Kidney epithelial cell (primary cell): ENCODE measurements at regions not wholly inside any gene's neighbourhood (a gene's known extent, or its start where the extent isn't known, plus 50 kb on each side); places are given as distances from the start of the nearest gene placed in this dataset.

Experiments used
- DNase-seq: peaks from one replicate; pipeline ENCODE4 v3.0.0-alpha.2; 2010; ENCODE audit warnings: low read depth
- H3K27me3 ChIP-seq: 2 replicates; pipeline ENCODE4 v1.6.0; 2011; ENCODE audit warnings: low read length; ENCODE audit not compliant: control insufficient read depth, insufficient read depth
- H3K36me3 ChIP-seq: 2 replicates; pipeline ENCODE4 v1.5.1; 2011; ENCODE audit warnings: low read length; ENCODE audit not compliant: control insufficient read depth, insufficient read depth
- H3K4me3 ChIP-seq: 2 replicates; pipeline ENCODE4 v1.5.1; 2011; ENCODE audit warnings: low read depth, mild to moderate bottlenecking, control low read depth, low read length
- CTCF ChIP-seq: IDR thresholded peaks from 2 replicates; pipeline ENCODE4 v1.5.1; 2011; ENCODE audit warnings: mild to moderate bottlenecking, moderate library complexity, low read length, control low read depth, inconsistent platforms; ENCODE audit not compliant: insufficient read depth, poor library complexity, severe bottlenecking

GRCh38 chr12:34401659-34402227 is 379.4 kb downstream of the ALG10 start:
- no peaks in the 10 kb centered on the region for H3K36me3 ChIP-seq
- TF ChIP-seq CTCF = no peak
- H3K27me3 ChIP-seq = no peaks in the 10 kb centered on the region
- H3K4me3 ChIP-seq = no peak overlapping the region
- DNase-seq = no peak

GRCh38 chr12:34402228-34402898 is 380.1 kb downstream of the ALG10 start:
- no peaks in the 10 kb centered on the region for H3K27me3 ChIP-seq
- H3K36me3 ChIP-seq = no peaks in the 10 kb centered on the region
- no peak overlapping the region for H3K4me3 ChIP-seq
- no peak for TF ChIP-seq CTCF
- DNase-seq = no peak

GRCh38 chr12:34402899-34403705 is 380.8 kb downstream of the ALG10 start:
- DNase-seq = no peak
- no peak for TF ChIP-seq CTCF
- H3K36me3 ChIP-seq = no peaks in the 10 kb centered on the region
- H3K4me3 ChIP-seq = no peak overlapping the region
- no peaks in the 10 kb centered on the region for H3K27me3 ChIP-seq

GRCh38 chr12:34403706-34404376 is 381.5 kb downstream of the ALG10 start:
- DNase-seq = no peak
- H3K27me3 ChIP-seq = no peaks in the 10 kb centered on the region
- no peaks in the 10 kb centered on the region for H3K36me3 ChIP-seq
- H3K4me3 ChIP-seq = no peak overlapping the region
- TF ChIP-seq CTCF = no peak

- Histone ChIP-seq H3K27me3 (no peaks in the 10 kb centered on the region), H3K36me3 (no peaks in the 10 kb centered on the region), H3K4me3 (no peak overlapping the region)
- TF ChIP-seq CTCF = no peak
- DNase-seq = no peak
Measured at GRCh38 chr12:34404377-34405285, 382.3 kb downstream of the ALG10 start.
